AG08396 (cell line): ENCODE measurements at regions not wholly inside any gene's neighbourhood (a gene's known extent, or its start where the extent isn't known, plus 50 kb on each side); places are given as distances from the start of the nearest gene placed in this dataset.
"Not testable (repeated sequence)": the region's sequence is repeated elsewhere in the genome, so short reads cannot be mapped to it uniquely, and the experiment has no call there.

ENCODE experiments used
- DNase-seq: peaks from one replicate; pipeline ENCODE4 v3.0.0; 2012; ENCODE audit warnings: low spot score, mixed read lengths

- DNase-seq: no peak
Measured at GRCh38 chr21:14826630-14827029, 238.2 kb downstream of the NRIP1 start.

DNA sequence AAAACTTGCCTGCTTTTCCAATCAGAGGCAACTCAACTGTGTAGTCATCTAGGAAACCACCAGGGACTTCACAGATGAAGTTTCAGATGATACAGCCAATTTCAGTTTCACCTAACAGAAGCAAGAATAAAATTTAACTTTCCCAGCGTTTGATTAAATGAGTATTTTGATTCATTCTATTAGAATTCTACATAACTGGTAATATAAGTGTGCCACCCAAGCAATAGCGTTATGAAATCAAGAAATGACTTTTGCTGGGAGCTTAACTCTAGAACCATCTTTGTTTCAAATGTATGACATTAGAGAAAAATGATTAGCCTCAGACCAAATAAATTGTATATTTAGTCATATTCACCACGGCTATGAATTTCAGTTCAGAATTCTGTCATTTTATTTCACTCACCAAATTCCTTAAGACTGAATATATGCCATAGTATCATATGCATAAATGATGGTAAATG, 239.3 kb downstream of the NRIP1 start:
- no peak for DNase-seq

DNA sequence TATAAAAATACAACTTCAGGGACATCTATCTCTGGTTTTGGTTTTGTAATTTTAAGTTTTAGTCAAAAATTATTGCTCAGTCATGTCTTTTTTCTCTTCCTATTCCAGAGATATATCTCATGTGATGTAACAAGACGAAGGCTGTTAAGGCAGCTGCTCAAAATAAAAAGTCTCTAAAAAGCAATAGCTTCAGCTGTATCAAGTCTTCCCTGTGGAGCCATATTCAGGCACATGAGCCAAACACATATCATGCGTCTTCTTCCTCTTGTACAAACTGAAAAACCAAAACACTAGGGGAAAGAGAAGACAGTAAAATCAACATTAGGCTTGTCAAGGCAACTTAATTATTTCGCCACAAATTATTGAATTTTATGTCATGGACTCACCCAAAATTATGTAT, 240.7 kb downstream of the NRIP1 start:
- DNase-seq: no peak

DNA sequence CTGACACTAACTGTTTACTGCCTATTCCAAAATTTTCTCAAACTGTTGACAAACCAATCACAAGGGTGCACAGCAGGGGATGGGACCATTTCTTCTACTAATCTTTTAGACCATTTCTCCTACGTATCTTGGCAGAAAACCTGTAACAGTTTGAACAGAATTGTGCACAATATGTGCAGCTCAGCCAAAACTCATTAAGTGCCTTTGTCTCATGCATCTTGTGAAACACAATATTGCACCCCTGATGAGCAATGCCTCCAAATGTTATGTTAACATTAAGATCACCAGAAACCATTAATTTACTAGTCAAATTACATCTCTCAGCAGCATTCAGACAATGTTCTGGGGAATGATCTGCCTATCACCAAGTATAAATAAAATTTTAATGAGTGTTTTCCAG, 247.5 kb downstream of the NRIP1 start:
- DNase-seq: no peak

DNA sequence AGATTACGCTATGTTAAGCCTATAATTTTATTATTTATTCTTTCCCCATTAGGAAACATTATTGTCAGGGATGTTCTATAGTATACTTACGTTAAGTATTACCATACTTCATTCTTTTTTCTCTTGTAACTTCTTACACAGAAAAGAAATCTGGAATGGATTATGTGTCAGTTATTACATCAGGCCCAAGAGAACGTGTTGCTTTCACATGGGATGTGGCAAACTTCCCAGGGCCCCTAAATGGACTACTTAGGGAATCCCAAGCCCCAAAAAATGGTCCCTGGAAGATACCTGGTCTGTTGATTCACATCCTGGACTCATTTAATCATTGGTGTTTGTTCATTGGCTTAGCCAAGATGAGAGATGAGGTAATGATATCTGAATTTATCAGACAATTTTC, 249.8 kb downstream of the NRIP1 start:
- DNase-seq: no peak

GRCh38 chr21:14814282-14814681, 250.5 kb downstream of the NRIP1 start:
- DNase-seq: no peak

DNA sequence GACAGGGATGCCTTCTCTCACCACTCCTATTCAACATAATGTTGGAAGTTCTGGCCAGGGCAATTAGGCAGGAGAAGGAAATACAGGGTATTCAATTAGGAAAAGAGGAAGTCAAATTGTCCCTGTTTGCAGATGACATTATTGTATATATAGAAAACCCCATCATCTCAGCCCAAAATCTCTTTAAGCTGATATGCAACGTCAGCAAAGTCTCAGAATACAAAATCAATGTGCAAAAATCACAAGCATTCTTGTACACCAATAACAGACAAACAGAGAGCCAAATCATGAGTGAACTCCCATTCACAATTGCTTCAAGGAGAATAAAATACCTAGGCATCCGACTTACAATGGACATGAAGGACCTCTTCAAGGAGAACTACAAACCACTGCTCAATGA, 258.1 kb upstream of the SAMSN1 start:
- DNase-seq: not testable (repeated sequence)

- no peak for DNase-seq
Measured at GRCh38 chr21:14797543-14797942, 251.4 kb upstream of the SAMSN1 start.

GRCh38 chr21:14787312-14787711, 241.2 kb upstream of the SAMSN1 start:
- DNase-seq: no peak

GRCh38 chr21:14785679-14786078, 239.6 kb upstream of the SAMSN1 start:
- no peak for DNase-seq

DNA sequence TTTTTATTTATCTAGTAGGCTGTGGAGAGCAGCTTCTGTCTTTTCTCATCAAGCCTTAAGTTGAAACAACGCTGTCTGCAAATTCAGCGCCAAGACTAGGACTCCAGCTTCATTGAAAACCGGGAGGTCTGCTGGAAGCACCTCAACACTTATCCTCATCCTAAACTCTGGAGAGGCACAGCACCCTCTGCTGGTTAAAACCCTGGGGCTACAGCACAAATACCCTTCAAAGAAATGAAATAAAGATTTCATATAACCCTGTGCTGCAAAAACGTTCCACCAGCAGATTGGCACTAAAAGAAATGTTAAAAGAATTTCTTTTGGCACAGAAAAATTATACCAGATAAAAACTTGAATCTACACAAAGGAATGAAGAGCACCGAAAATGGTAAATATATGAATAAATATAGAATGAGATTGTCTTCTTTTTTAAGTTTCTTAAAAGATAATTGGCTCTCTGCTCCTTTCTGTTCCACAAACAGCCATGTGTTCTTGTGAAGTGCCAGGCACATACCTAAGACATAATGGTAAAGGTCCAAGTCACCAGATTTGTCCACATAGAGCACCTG, 227.7 kb upstream of the SAMSN1 start:
- no peak for DNase-seq

GRCh38 chr21:14771593-14771992, 225.5 kb upstream of the SAMSN1 start:
- DNase-seq: no peak

DNA sequence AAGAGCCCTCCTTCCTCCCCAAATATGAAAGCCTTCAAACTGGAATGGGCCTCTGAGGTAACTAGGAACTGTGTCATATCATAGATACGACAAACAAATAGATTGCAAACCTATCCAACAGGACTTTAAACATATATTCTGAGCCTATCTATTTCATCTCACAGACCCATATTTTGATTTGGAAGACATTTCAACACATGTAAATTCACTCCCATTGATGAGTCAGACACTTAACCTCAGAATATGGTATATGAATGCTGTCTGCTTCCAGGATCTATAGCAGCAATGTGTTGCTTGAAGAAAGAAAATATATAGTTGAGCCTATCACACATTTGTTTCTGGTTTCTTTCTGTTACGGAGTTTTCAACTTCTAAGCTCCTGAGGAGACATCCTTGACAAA, 221.9 kb upstream of the SAMSN1 start:
- DNase-seq: no peak

GRCh38 chr21:14767192-14767852, 221.2 kb upstream of the SAMSN1 start:
- DNase-seq: no peak

GRCh38 chr21:14766241-14766640, 220.1 kb upstream of the SAMSN1 start:
- DNase-seq: no peak

- no peak for DNase-seq
Measured at GRCh38 chr21:14763695-14764064, 217.6 kb upstream of the SAMSN1 start.

- DNase-seq: no peak
Measured at GRCh38 chr21:14762734-14763694, 216.9 kb upstream of the SAMSN1 start.

DNA sequence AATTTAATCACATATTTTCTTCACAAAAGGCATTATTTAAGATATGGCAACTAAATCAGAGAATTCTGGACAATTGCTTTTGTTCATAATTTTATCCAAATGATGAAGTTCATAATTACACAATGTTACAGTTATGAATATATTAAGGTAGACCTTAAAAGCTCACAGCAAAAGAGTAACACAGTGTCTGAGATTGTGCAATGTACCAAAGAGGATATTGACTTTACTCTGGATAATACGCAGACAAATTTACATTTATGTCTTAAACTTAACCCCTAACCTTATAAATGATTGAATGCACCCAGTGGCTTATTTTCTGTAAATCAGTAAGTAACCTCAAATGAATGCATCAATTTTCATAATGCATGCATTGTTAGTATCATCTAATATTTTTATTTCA, 216.2 kb upstream of the SAMSN1 start:
- DNase-seq: no peak

GRCh38 chr21:14759285-14759684, 213.2 kb upstream of the SAMSN1 start:
- no peak for DNase-seq

DNA sequence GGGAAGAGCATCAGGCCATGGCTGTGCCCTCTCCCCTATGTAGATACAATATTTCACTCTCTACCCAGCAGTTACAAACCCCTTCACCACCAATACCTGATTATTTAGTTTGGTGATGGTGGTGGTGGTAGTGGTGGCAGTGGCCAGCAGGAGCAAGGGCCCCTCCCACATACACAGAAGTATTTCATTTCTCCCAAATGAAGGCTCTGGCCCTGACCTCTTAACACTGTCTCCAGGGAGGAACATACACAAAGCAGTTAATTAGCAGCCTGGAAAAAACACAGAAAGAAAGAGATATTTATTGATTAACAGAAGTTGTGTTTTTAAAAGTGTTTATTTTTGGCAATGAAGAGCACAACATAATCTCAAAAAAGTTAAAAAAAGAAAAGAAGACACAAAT, 212.7 kb upstream of the SAMSN1 start:
- no peak for DNase-seq

DNA sequence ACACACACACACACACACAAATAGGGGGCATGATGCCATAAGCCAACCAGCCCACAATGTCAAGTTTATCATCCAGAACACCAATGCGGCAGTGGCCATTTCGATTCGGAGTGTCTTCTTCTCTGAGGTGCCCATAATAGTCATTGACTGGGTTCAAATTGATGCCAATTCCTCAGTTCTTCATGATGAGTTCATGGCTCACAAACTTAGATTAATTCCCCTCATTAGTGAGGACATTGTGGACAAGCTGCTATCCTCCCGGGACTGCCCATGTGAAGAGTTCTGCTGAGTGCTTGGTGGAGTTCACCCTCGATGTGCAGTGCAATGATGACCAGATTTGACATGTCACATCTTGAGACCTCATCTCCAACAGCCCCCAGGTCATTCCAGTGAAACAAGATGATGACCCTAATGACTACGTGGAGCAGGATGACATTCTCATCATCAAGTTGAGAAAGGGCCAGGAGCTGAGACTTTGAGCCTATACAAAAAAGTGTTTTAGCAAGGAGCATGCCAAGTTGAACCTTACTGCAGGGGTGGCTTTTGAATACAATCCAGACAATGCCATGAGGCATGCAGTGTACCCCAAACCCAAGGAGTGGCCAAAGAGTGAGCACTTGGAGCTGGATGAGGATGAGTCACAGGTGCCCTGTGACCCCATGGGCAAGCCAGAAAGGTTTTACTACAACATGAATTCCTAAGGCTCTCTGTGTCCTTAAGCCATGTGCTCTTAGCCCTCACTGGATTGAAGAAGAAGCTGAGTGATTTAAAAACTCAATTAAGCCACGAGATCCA, 211.6 kb upstream of the SAMSN1 start:
- no peak for DNase-seq

GRCh38 chr21:14755086-14755485, 209.0 kb upstream of the SAMSN1 start:
- no peak for DNase-seq
